NCI-H82 treated with DMSO at 0.1 percent for 48 hours (cell line): ENCODE measurements at regions not wholly inside any gene's neighbourhood (a gene's known extent, or its start where the extent isn't known, plus 50 kb on each side); places are given as distances from the start of the nearest gene placed in this dataset.
"Not testable (repeated sequence)": the region's sequence is repeated elsewhere in the genome, so short reads cannot be mapped to it uniquely, and the experiment has no call there.

Experiments used
- DNase-seq: peaks from one replicate; lab custom pipeline; 2025; ENCODE audit not compliant: unreplicated experiment; lab: John Stamatoyannopoulos, UW

- DNase-seq: no peak
These were observed 486.8 kb downstream of the FRK start for GRCh38 chr6:115573861-115574260.

- no peak for DNase-seq
These were observed 490.4 kb downstream of the FRK start for GRCh38 chr6:115570331-115570730.

- DNase-seq: no peak
These were observed 506.6 kb downstream of the FRK start for GRCh38 chr6:115554060-115554459.

GRCh38 chr6:115551527-115551926 is 509.2 kb downstream of the FRK start:
- no peak for DNase-seq

- no peak for DNase-seq
These were observed 515.1 kb downstream of the FRK start for GRCh38 chr6:115545672-115545986.

GRCh38 chr6:115544765-115545671 is 515.7 kb downstream of the FRK start:
- no peak for DNase-seq

- DNase-seq: no peak
These were observed 520.4 kb downstream of the FRK start for GRCh38 chr6:115540077-115540869.

GRCh38 chr6:115539531-115539930 is 521.2 kb downstream of the FRK start:
- DNase-seq: no peak

- DNase-seq: no peak
These were observed 535.9 kb downstream of the FRK start for GRCh38 chr6:115524821-115525220.

- DNase-seq: not testable (repeated sequence)
These were observed 538.9 kb downstream of the FRK start for GRCh38 chr6:115521747-115522146.

GRCh38 chr6:115514656-115515055 is 546.0 kb downstream of the FRK start:
- DNase-seq: no peak

GRCh38 chr6:115512923-115513322 is 547.8 kb downstream of the FRK start:
- DNase-seq: no peak

- no peak for DNase-seq
These were observed 548.9 kb downstream of the FRK start for GRCh38 chr6:115511771-115512170.

GRCh38 chr6:115502432-115502831 is 558.3 kb downstream of the FRK start:
- not testable (repeated sequence) for DNase-seq

- DNase-seq: no peak
These were observed 565.5 kb downstream of the FRK start for GRCh38 chr6:115495184-115495583.

GRCh38 chr6:115487331-115487730 is 573.4 kb downstream of the FRK start:
- DNase-seq: no peak

- DNase-seq: no peak
These were observed 575.3 kb downstream of the FRK start for GRCh38 chr6:115485400-115485799.

GRCh38 chr6:115480543-115480942 is 580.1 kb downstream of the FRK start:
- not testable (repeated sequence) for DNase-seq

GRCh38 chr6:115474443-115475041 is 586.1 kb downstream of the FRK start:
- DNase-seq: no peak

- DNase-seq: no peak
These were observed 592.3 kb downstream of the FRK start for GRCh38 chr6:115468272-115469005.

- DNase-seq: no peak
These were observed 593.0 kb downstream of the FRK start for GRCh38 chr6:115467726-115468125.
